H54 (cell line): ENCODE measurements at regions not wholly inside any gene's neighbourhood (a gene's known extent, or its start where the extent isn't known, plus 50 kb on each side); places are given as distances from the start of the nearest gene placed in this dataset.

Source experiments
- DNase-seq: peaks from one replicate; pipeline ENCODE4 v3.0.0; 2011; ENCODE audit warnings: low spot score, mixed read lengths; ENCODE audit not compliant: insufficient read length
- FAIRE-seq: peaks from 3 replicates; lab custom pipeline; 2011; peaks lifted over from hg19 to GRCh38; lab: Jason Lieb, UNC
- POLR2A ChIP-seq: IDR thresholded peaks from 2 replicates; pipeline ENCODE4 v1.6.1; 2011; ENCODE audit warnings: low read depth, mild to moderate bottlenecking, low read length

GRCh38 chr2:120969613-120970355 is 234.1 kb downstream of the GLI2 start:
- FAIRE-seq (no peak), DNase-seq (no peak)
- no peak for TF ChIP-seq POLR2A

- DNase-seq (no peak), FAIRE-seq (no peak)
- no peak for TF ChIP-seq POLR2A
Measured at GRCh38 chr2:120971866-120972265, 236.2 kb downstream of the GLI2 start.

GRCh38 chr2:120972286-120972685 is 236.6 kb downstream of the GLI2 start:
- DNase-seq, result no peak
- TF ChIP-seq POLR2A, result no peak
- no peak for FAIRE-seq

DNA sequence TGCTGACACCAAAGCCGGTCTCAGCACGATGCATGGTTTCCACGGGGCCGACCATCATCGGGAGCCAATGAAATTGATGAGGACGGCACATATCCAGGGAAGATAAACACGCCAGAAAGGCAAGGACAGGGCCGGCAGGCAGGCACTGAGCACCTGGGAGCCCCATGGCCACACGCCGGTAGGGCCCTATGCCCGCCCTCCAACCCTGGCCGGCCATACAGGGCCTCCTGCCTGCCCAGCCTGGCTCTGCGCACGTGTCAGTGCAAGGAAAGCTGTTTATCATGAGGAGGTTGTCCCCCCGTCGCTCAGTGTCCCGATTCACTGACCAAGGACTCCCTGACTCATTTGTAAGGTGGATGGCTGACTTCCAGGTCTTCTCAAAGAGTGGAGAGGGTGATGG is 237.5 kb downstream of the GLI2 start:
- DNase-seq, result no peak
- no peak for FAIRE-seq
- no peak for TF ChIP-seq POLR2A

- no peak for DNase-seq
- FAIRE-seq, result no peak
- TF ChIP-seq POLR2A, result no peak
Measured at GRCh38 chr2:120974950-120975349, 239.3 kb downstream of the GLI2 start.

GRCh38 chr2:120976501-120977307 is 241.0 kb downstream of the GLI2 start:
- TF ChIP-seq POLR2A, result no peak
- DNase-seq (no peak), FAIRE-seq (no peak)

GRCh38 chr2:120977582-120978358 is 242.1 kb downstream of the GLI2 start:
- FAIRE-seq, result no peak
- no peak for DNase-seq
- no peak for TF ChIP-seq POLR2A

GRCh38 chr2:120978359-120979050 is 242.8 kb downstream of the GLI2 start:
- TF ChIP-seq POLR2A, result no peak
- DNase-seq (no peak), FAIRE-seq (no peak)

- TF ChIP-seq POLR2A, result no peak
- DNase-seq (no peak), FAIRE-seq (no peak)
Measured at GRCh38 chr2:120979398-120979797, 243.7 kb downstream of the GLI2 start.

- TF ChIP-seq POLR2A, result no peak
- no peak for DNase-seq
- no peak for FAIRE-seq
Measured at GRCh38 chr2:120979921-120980320, 244.3 kb downstream of the GLI2 start.

GRCh38 chr2:120981443-120981842 is 245.8 kb downstream of the GLI2 start:
- DNase-seq (no peak), FAIRE-seq (no peak)
- no peak for TF ChIP-seq POLR2A

- no peak for TF ChIP-seq POLR2A
- no peak for DNase-seq
- no peak for FAIRE-seq
Measured at GRCh38 chr2:120982598-120982997, 246.9 kb downstream of the GLI2 start.

GRCh38 chr2:120983344-120983743 is 247.7 kb downstream of the GLI2 start:
- no peak for TF ChIP-seq POLR2A
- DNase-seq (no peak), FAIRE-seq (no peak)
